ENCODE measurements at regions not wholly inside any gene's neighbourhood (a gene's known extent, or its start where the extent isn't known, plus 50 kb on each side); places are given as distances from the start of the nearest gene placed in this dataset.

GRCh38 chr22:47308886-47309285 is 546.4 kb downstream of the TBC1D22A start:
- TF ChIP-seq POLR2AphosphoS5 (IDR thresholded peaks at IDR 0.05; ENCODE audit: low read depth), result no peak
- TF ChIP-seq REST (IDR thresholded peaks at IDR 0.05; ENCODE audit: insufficient replicate concordance, low read depth), result no peak
- no peak for TF ChIP-seq CTCF (IDR thresholded peaks at IDR 0.05; ENCODE audit: insufficient read depth, low read length)
- TF ChIP-seq GABPA (IDR thresholded peaks at IDR 0.05; ENCODE audit: low read depth), result no peak

All from HL-60 (cell line).